ENCODE measurements at regions not wholly inside any gene's neighbourhood (a gene's known extent, or its start where the extent isn't known, plus 50 kb on each side); places are given as distances from the start of the nearest gene placed in this dataset.

DNA sequence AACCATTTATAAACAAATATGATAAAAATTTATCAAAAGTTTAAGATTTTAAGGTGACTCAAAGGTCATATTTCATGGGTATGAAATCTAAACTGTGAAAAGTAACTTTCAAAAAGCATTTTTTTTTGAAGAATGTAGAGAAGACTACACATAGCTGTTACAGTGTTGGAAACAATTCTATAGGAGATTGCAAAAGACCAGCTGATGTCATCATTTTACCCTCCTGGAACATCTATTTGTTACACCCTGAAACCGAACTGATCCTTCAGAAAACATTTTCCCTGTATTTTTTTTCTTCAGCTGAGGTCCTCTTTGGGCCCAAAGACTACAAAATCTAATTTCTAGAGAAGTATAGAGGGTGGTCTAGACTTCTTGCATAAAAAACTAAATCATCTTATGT lies 297.5 kb upstream of the FERMT1 start:
- no peak for TF ChIP-seq CTCF (IDR thresholded peaks at IDR 0.05; ENCODE audit: insufficient read depth, low read depth, low read length)
- TF ChIP-seq EZH2 (IDR thresholded peaks at IDR 0.05; ENCODE audit: insufficient read depth, low read length), result no peak

Data from astrocyte (in vitro differentiated cells and primary cell).